ENCODE measurements at regions not wholly inside any gene's neighbourhood (a gene's known extent, or its start where the extent isn't known, plus 50 kb on each side); places are given as distances from the start of the nearest gene placed in this dataset.
A peak's percentile ranks its signal among the peaks of the same experiment; 100 is the strongest.

GRCh38 chr9:82184524-82184923 is 196.0 kb downstream of the SPATA31D1 start:
- no peak overlapping the region for H3K4me3 ChIP-seq (ENCODE audit: low read depth, low read length)
- no peak for DNase-seq (ENCODE audit: low read depth)

GRCh38 chr9:82188817-82189216 is 200.2 kb downstream of the SPATA31D1 start:
- TF ChIP-seq CTCF (IDR thresholded peaks at IDR 0.05; ENCODE audit: control insufficient read depth, extremely low read depth, insufficient read depth): peak; percentile 24; the same call in 1 of the 2 replicates
- no peak overlapping the region for H3K4me3 ChIP-seq (ENCODE audit: low read depth, low read length)

More at GRCh38 chr9:82184524-82184923, 196.0 kb downstream of the SPATA31D1 start:
- TF ChIP-seq CTCF (IDR thresholded peaks at IDR 0.05; ENCODE audit: control insufficient read depth, extremely low read depth, insufficient read depth): no peak

GRCh38 chr9:82191082-82191770 is 202.7 kb downstream of the SPATA31D1 start:
- DNase-seq (ENCODE audit: low read depth): no peak
- no peak overlapping the region for H3K4me3 ChIP-seq (ENCODE audit: low read depth, low read length)
- TF ChIP-seq CTCF (IDR thresholded peaks at IDR 0.05; ENCODE audit: control insufficient read depth, extremely low read depth, insufficient read depth): no peak

More at GRCh38 chr9:82188817-82189216, 200.2 kb downstream of the SPATA31D1 start:
- no peak for DNase-seq (ENCODE audit: low read depth)

GRCh38 chr9:82192211-82192610 is 203.6 kb downstream of the SPATA31D1 start:
- no peak for TF ChIP-seq CTCF (IDR thresholded peaks at IDR 0.05; ENCODE audit: control insufficient read depth, extremely low read depth, insufficient read depth)
- H3K4me3 ChIP-seq (ENCODE audit: low read depth, low read length): no peak overlapping the region
- DNase-seq (ENCODE audit: low read depth): no peak

GRCh38 chr9:82196622-82197441 is 208.3 kb downstream of the SPATA31D1 start:
- H3K4me3 ChIP-seq (ENCODE audit: low read depth, low read length): no peak overlapping the region
- TF ChIP-seq CTCF (IDR thresholded peaks at IDR 0.05; ENCODE audit: control insufficient read depth, extremely low read depth, insufficient read depth): no peak
- no peak for DNase-seq (ENCODE audit: low read depth)

GRCh38 chr9:82201196-82201595 is 212.6 kb downstream of the SPATA31D1 start:
- TF ChIP-seq CTCF (IDR thresholded peaks at IDR 0.05; ENCODE audit: control insufficient read depth, extremely low read depth, insufficient read depth): no peak
- H3K4me3 ChIP-seq (ENCODE audit: low read depth, low read length): no peak overlapping the region

More at GRCh38 chr9:82201196-82201595, 212.6 kb downstream of the SPATA31D1 start:
- no peak for DNase-seq (ENCODE audit: low read depth)
